ENCODE measurements at regions not wholly inside any gene's neighbourhood (a gene's known extent, or its start where the extent isn't known, plus 50 kb on each side); places are given as distances from the start of the nearest gene placed in this dataset.

- no peak for TF ChIP-seq CTCF (IDR thresholded peaks at IDR 0.05; ENCODE audit: low read length)
- no peak for TF ChIP-seq EZH2 (IDR thresholded peaks at IDR 0.05; ENCODE audit: borderline replicate concordance, low read length)
These were observed 52.2 kb upstream of the TOX2 start for GRCh38 chr20:43862438-43862837.
